Mesothelial cell of epicardium (in vitro differentiated cells): ENCODE measurements at regions not wholly inside any gene's neighbourhood (a gene's known extent, or its start where the extent isn't known, plus 50 kb on each side); places are given as distances from the start of the nearest gene placed in this dataset.

ENCODE experiments used
- DNase-seq, 2 experiments: peaks; one replicate each; pipeline ENCODE4 v3.0.0; 2021; ENCODE audit warnings: low spot score in 2 of 2; ENCODE audit not compliant: unreplicated experiment in 2 of 2
- H3K27ac Mint-ChIP-seq: 2 replicates; pipeline ENCODE4 v1.8.0; 2021; ENCODE audit warnings: mixed read lengths
- H3K27me3 Mint-ChIP-seq: 2 replicates; pipeline ENCODE4 v1.8.0; 2021; ENCODE audit warnings: low read depth, mixed read lengths
- H3K36me3 Mint-ChIP-seq: 2 replicates; pipeline ENCODE4 v1.8.0; 2021; ENCODE audit warnings: mixed read lengths
- H3K4me1 Mint-ChIP-seq: 2 replicates; pipeline ENCODE4 v1.8.0; 2021; ENCODE audit warnings: mixed read lengths
- H3K4me3 Mint-ChIP-seq: 2 replicates; pipeline ENCODE4 v1.8.0; 2021; ENCODE audit warnings: mild to moderate bottlenecking, moderate library complexity, mixed read lengths
- H3K9me3 Mint-ChIP-seq: 2 replicates; pipeline ENCODE4 v1.8.0; 2021; ENCODE audit warnings: mixed read lengths
- TF ChIP-seq, protein P1 (sequence below): fragments of 200-600 bp; sonication (generic); IDR thresholded peaks from one replicate; pipeline ENCODE4 v1.5.0; 2021; ENCODE audit warnings: antibody characterized with exemption; ENCODE audit not compliant: unreplicated experiment

DNA sequence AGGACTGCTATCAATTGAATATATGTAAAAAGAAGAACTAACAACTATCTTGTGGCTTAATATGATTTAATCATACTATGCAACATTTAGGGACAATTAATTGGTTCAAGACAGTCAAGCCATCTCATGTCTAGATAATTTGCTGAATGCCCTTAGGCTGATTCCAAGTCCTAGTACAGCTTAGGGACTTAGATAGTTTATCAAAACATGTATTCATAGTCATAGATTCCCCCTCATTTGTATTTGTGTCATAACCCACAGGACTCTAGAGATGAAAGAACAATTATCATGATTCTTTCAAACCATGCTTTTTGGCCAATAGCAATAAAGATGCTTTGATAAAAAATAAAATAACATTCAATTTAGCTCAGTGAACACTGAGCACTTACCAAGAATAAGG lies 607.6 kb downstream of the SLITRK1 start:
- no peak for DNase-seq
- TF ChIP-seq, protein P1, sequence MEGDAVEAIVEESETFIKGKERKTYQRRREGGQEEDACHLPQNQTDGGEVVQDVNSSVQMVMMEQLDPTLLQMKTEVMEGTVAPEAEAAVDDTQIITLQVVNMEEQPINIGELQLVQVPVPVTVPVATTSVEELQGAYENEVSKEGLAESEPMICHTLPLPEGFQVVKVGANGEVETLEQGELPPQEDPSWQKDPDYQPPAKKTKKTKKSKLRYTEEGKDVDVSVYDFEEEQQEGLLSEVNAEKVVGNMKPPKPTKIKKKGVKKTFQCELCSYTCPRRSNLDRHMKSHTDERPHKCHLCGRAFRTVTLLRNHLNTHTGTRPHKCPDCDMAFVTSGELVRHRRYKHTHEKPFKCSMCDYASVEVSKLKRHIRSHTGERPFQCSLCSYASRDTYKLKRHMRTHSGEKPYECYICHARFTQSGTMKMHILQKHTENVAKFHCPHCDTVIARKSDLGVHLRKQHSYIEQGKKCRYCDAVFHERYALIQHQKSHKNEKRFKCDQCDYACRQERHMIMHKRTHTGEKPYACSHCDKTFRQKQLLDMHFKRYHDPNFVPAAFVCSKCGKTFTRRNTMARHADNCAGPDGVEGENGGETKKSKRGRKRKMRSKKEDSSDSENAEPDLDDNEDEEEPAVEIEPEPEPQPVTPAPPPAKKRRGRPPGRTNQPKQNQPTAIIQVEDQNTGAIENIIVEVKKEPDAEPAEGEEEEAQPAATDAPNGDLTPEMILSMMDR, result no peak

DNA sequence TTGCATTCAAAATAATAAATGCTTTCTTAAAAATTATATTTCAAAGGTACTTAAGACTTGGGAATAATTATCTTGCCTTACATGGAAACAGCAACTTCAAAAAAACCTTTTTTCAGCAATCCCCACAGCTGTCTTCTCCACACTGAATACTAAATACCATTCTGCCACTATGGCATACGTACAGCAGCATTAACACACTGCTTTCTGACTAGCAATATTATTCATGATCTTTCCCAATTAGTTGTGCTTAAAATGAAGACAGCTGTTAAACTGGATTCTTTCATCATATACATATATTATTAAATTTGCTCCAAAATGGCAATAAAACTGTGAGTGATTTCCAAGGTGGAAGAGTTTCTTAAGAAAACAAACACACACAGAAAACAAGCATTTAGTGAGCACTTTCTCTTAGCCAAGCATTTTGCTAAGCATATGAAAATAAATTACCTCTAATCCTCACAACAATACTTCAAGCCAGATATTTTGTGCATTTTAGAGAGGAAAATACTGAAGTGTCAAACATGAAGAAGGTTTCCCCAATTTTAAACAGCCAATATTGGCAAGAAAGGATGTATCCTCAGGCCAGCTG lies 609.5 kb downstream of the SLITRK1 start:
- Mint-ChIP-seq H3K4me3 (no peak overlapping the region), H3K27me3 (no peaks in the 10 kb centered on the region), H3K27ac (no peak overlapping the region), H3K4me1 (peaks cover 3% of the 10 kb centered on the region), H3K36me3 (no peaks in the 10 kb centered on the region), H3K9me3 (peaks cover 16% of the 10 kb centered on the region)
- TF ChIP-seq, protein P1, result no peak
- no peak for DNase-seq

More for the DNA sequence above, 607.6 kb downstream of the SLITRK1 start:
- Mint-ChIP-seq H3K4me3 (no peak overlapping the region), H3K4me1 (peaks cover 3% of the 10 kb centered on the region), H3K27ac (no peak overlapping the region), H3K27me3 (no peaks in the 10 kb centered on the region), H3K9me3 (peaks cover 20% of the 10 kb centered on the region), H3K36me3 (peaks cover 2% of the 10 kb centered on the region)

DNA sequence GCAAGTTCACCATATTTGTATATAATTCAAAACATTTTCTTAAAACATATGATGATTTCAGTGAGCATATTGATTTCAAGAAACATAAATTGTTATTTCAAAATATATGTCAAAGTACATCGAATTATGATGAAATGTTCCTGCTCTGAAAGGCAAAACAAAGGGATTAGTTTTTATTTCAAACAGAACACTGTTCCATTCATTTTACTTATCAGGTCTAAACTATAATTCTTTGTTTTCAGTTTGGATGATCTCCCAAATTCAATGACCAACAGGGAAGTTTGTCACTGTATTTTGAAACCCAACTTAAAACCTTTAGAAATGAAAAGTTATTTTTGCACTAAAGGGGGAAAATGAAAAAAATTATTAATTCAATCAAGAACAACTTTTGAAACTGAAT lies 610.2 kb downstream of the SLITRK1 start:
- Mint-ChIP-seq H3K27ac (no peak overlapping the region), H3K4me1 (peaks cover 3% of the 10 kb centered on the region)
- no peak for DNase-seq

DNA sequence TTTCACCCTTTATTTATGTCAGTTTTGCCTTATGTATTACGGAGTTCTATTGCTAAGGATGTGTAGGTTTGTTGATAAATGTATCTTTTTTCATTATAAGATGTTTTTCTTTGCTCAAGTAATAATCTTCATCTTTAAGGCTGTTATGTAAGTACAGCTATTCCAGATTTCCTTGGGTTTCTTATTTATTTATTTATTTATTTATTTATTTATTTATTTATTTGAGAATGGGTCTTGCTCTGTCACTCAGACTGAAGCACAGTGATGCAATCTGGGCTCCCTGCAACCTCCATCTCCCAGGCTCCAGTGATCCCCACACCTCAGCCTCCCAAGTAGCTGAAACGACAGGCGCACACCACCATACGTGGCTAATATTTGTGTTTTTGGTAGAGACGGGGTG lies 617.0 kb downstream of the SLITRK1 start:
- H3K9me3 Mint-ChIP-seq, result peaks cover under 1% of the 10 kb centered on the region
- no peaks in the 10 kb centered on the region for H3K36me3 Mint-ChIP-seq
- no peak overlapping the region for H3K4me3 Mint-ChIP-seq
- TF ChIP-seq, protein P1, result no peak
- no peak overlapping the region for H3K27ac Mint-ChIP-seq
- DNase-seq, result no peak
- H3K4me1 Mint-ChIP-seq, result no peaks in the 10 kb centered on the region
- H3K27me3 Mint-ChIP-seq, result no peaks in the 10 kb centered on the region

More for the DNA sequence above, 610.2 kb downstream of the SLITRK1 start:
- Mint-ChIP-seq H3K4me3 (no peak overlapping the region), H3K9me3 (peaks cover 12% of the 10 kb centered on the region), H3K27me3 (no peaks in the 10 kb centered on the region), H3K36me3 (no peaks in the 10 kb centered on the region)
- TF ChIP-seq, protein P1, result no peak

DNA sequence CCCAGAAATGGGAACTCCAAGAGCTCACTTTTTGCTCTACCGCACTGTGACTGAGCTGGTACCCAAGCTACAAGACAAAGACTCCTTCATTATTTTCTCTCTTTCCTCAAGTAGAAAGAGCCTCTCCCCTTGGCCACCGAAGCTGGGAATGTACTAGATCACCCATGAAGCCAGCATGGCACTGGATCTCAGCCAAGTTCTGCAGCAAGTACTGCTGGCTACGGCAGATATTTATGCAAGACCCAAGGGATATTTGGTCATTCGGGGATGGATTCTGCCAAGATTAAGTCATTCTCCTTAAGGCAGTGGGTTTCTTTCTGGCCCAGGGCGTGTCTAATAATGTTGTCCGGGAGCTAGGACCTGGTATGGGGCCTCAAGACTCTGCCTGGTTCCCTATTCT lies 633.5 kb downstream of the SLITRK1 start:
- H3K27me3 Mint-ChIP-seq, result no peaks in the 10 kb centered on the region
- DNase-seq, result no peak
- no peak overlapping the region for H3K27ac Mint-ChIP-seq

More for the DNA sequence above, 633.5 kb downstream of the SLITRK1 start:
- Mint-ChIP-seq H3K4me1 (no peaks in the 10 kb centered on the region), H3K4me3 (no peak overlapping the region), H3K36me3 (no peaks in the 10 kb centered on the region), H3K9me3 (peaks cover 28% of the 10 kb centered on the region)
- TF ChIP-seq, protein P1, result no peak
